ENCODE measurements at regions not wholly inside any gene's neighbourhood (a gene's known extent, or its start where the extent isn't known, plus 50 kb on each side); places are given as distances from the start of the nearest gene placed in this dataset.

GRCh38 chr13:88189728-88190127 lies 518.6 kb downstream of the SLITRK5 start:
- Histone ChIP-seq H4K20me1 (replicated peaks; ENCODE audit: insufficient read depth) (no peaks in the 10 kb centered on the region), H3K36me3 (ENCODE audit: insufficient read depth) (no peaks in the 10 kb centered on the region), H3K27me3 (ENCODE audit: insufficient read depth) (no peaks in the 10 kb centered on the region), H3F3A (replicated peaks; ENCODE audit: low read depth) (no peaks in the 10 kb centered on the region), H3K79me2 (replicated peaks; ENCODE audit: insufficient read depth) (no peaks in the 10 kb centered on the region), H3K4me1 (ENCODE audit: insufficient read depth) (no peaks in the 10 kb centered on the region), H3K4me2 (no peak overlapping the region), H3K4me3 (no peak overlapping the region), H3K27ac (ENCODE audit: low read depth) (no peak overlapping the region), H3K9me2 (ENCODE audit: insufficient read depth) (no peaks in the 10 kb centered on the region), H2AFZ (no peak overlapping the region)
- no peak overlapping the region for H3K27ac Mint-ChIP-seq
- H3K36me3 Mint-ChIP-seq (ENCODE audit: low read depth) = no peaks in the 10 kb centered on the region
- H3K9me3 Mint-ChIP-seq = peaks cover 5% of the 10 kb centered on the region; the same call in 1 of the 3 replicates
- TF ChIP-seq EZH2phosphoT487 (IDR thresholded peaks at IDR 0.05; ENCODE audit: unreplicated experiment) (no peak), REST (IDR thresholded peaks at IDR 0.05; ENCODE audit: unreplicated experiment) (no peak), POLR2AphosphoS5 (IDR thresholded peaks at IDR 0.05; ENCODE audit: low read depth) (no peak), STAT1 (IDR thresholded peaks at IDR 0.05; ENCODE audit: unreplicated experiment) (no peak), CTCF (conservative IDR thresholded peaks at IDR 0.05; ENCODE audit: low read depth in 2 of 2) (no peak), NANOG (IDR thresholded peaks at IDR 0.05; ENCODE audit: borderline replicate concordance) (no peak), ZNF462 (CRISPR knock-in tag; IDR thresholded peaks at IDR 0.05) (no peak)
- no peaks in the 10 kb centered on the region for H3K27me3 Mint-ChIP-seq (ENCODE audit: insufficient read depth, low read depth, poor library complexity)
- ATAC-seq (no peak), DNase-seq (ENCODE audit: low spot score) (no peak)
- no peak overlapping the region for H3K4me3 Mint-ChIP-seq
- no peaks in the 10 kb centered on the region for H3K4me1 Mint-ChIP-seq

Measured in GM23338 (cell line).